Karpas-422 (cell line): ENCODE measurements at regions not wholly inside any gene's neighbourhood (a gene's known extent, or its start where the extent isn't known, plus 50 kb on each side); places are given as distances from the start of the nearest gene placed in this dataset.
"Not testable (repeated sequence)": the region's sequence is repeated elsewhere in the genome, so short reads cannot be mapped to it uniquely, and the experiment has no call there.

ENCODE experiments used
- DNase-seq: peaks from one replicate; pipeline ENCODE4 v3.0.0-alpha.2; 2015
- H2AFZ ChIP-seq: fragments of 200-600 bp; sonication (generic); 2 replicates; pipeline ENCODE4 v1.6.1; 2014; ENCODE audit warnings: antibody characterized with exemption, low read length, mixed read lengths
- H3K27ac ChIP-seq: fragments of 200-600 bp; sonication (generic); 2 replicates; pipeline ENCODE4 v1.5.1; 2014; ENCODE audit warnings: mild to moderate bottlenecking, low read length, moderate library complexity
- H3K27me3 ChIP-seq: fragments of 200-600 bp; sonication (generic); 2 replicates; pipeline ENCODE4 v1.6.1; 2014; ENCODE audit warnings: low read length, mixed read lengths
- H3K36me3 ChIP-seq: fragments of 200-600 bp; sonication (generic); 2 replicates; pipeline ENCODE4 v1.6.1; 2014; ENCODE audit warnings: low read length, mixed read lengths; ENCODE audit not compliant: insufficient read depth
- H3K4me1 ChIP-seq: fragments of 200-600 bp; sonication (generic); 2 replicates; pipeline ENCODE4 v1.6.1; 2014; ENCODE audit warnings: mild to moderate bottlenecking, low read length, mixed read lengths
- H3K4me2 ChIP-seq: fragments of 200-600 bp; sonication (generic); 2 replicates; pipeline ENCODE4 v1.6.1; 2014; ENCODE audit warnings: low read length, low read depth, mild to moderate bottlenecking; ENCODE audit not compliant: poor library complexity, severe bottlenecking
- H3K4me3 ChIP-seq: fragments of 200-600 bp; sonication (generic); 2 replicates; pipeline ENCODE4 v1.5.1; 2014; ENCODE audit warnings: mild to moderate bottlenecking, antibody characterized with exemption, low read length, mixed read lengths
- H3K79me2 ChIP-seq: fragments of 200-600 bp; sonication (generic); 2 replicates; pipeline ENCODE4 v1.6.1; 2014; ENCODE audit warnings: mild to moderate bottlenecking, low read length, mixed read lengths
- H3K9ac ChIP-seq: fragments of 200-600 bp; sonication (generic); 2 replicates; pipeline ENCODE4 v1.6.0; 2014; ENCODE audit warnings: low read length
- H3K9me2 ChIP-seq: fragments of 200-600 bp; sonication (generic), shearing (Covaris generic); replicated peaks from 2 replicates; pipeline ENCODE4 v1.6.0; 2014; ENCODE audit warnings: mild to moderate bottlenecking, low read length, moderate library complexity; ENCODE audit not compliant: insufficient read depth
- H3K9me3 ChIP-seq: fragments of 300-700, 200-600 bp; sonication (generic); 2 replicates; pipeline ENCODE4 v1.6.1; 2014; ENCODE audit warnings: low read length, mixed read lengths
- H4K20me1 ChIP-seq: fragments of 200-600 bp; sonication (generic); 2 replicates; pipeline ENCODE4 v1.6.1; 2014; ENCODE audit warnings: mild to moderate bottlenecking, antibody characterized with exemption, low read length, low read depth; ENCODE audit not compliant: insufficient read depth

DNA sequence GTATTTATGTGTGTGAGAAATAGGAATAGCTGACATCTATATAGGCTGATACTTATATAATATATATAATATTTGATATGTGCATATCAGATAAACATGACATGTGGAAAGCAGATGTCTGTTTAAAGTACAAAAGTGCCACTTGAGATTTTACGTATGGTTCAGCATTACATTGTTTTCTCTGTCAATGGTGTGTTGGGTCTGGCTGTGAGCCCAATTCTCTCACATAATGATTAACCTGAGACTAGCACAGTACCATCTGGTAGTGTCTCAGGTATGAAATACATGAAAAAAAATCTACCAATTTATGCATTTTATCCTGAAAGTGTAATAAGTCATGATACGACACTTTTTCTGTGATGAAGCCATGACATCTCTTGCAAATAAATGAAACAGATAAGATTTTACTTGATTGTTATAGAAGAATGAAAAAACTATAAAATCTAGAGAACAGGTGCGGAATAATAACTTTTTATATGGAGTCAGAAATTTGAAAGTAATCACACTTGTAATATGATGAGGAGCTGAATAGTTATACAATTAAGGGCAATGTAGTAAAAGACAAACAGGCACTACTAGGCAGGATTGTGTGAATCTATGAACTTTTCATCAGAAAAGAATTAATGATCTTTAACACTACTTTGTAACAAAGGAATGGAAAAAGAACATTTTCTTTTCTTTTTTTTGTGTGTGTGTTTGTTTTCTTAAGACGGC is 1405.0 kb downstream of the OLFM4 start:
- Histone ChIP-seq H3K4me2 (no peak overlapping the region), H3K4me1 (no peaks in the 10 kb centered on the region), H3K9me2 (no peaks in the 10 kb centered on the region), H3K9ac (no peak overlapping the region), H2AFZ (no peak overlapping the region), H3K9me3 (peaks cover 42% of the 10 kb centered on the region), H3K36me3 (no peaks in the 10 kb centered on the region), H3K4me3 (no peak overlapping the region), H3K79me2 (no peaks in the 10 kb centered on the region), H3K27me3 (no peaks in the 10 kb centered on the region), H4K20me1 (no peaks in the 10 kb centered on the region), H3K27ac (no peak overlapping the region)
- no peak for DNase-seq

- not testable (repeated sequence) for H4K20me1 ChIP-seq, H3K4me2 ChIP-seq, H3K9ac ChIP-seq, H3K9me2 ChIP-seq, H3K79me2 ChIP-seq, H3K4me1 ChIP-seq, H3K27me3 ChIP-seq, H3K4me3 ChIP-seq, DNase-seq, H3K27ac ChIP-seq, H3K36me3 ChIP-seq, H2AFZ ChIP-seq
- peaks cover 40% of the 10 kb centered on the region for H3K9me3 ChIP-seq
These were observed 1412.3 kb downstream of the OLFM4 start for GRCh38 chr13:54440853-54441400.

- H3K36me3 ChIP-seq = no peaks in the 10 kb centered on the region
These were observed 1416.8 kb downstream of the OLFM4 start for GRCh38 chr13:54445453-54445852.

DNA sequence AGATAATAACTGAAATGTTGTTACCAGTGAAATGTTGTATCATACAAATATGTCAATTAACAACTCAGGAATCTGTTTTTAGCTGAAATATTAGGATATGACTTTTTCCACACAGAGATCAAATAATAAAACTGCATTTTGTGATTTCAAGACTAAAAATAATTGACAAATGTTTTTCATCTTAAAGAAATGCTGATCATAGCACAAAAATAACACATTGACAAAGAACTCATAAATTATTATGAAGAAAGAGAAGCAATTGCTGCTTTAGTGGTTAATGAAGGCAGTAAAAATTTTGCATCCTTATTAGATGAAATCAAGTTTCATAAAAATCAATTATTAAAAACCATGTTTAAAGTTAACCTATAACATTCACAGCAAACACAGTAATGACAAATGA is 1417.3 kb downstream of the OLFM4 start:
- Histone ChIP-seq H3K4me3 (no peak overlapping the region), H2AFZ (no peak overlapping the region), H3K9ac (no peak overlapping the region), H3K9me3 (peaks cover 45% of the 10 kb centered on the region), H3K36me3 (no peaks in the 10 kb centered on the region), H4K20me1 (no peaks in the 10 kb centered on the region), H3K27ac (no peak overlapping the region), H3K79me2 (no peaks in the 10 kb centered on the region), H3K4me2 (no peak overlapping the region), H3K9me2 (no peaks in the 10 kb centered on the region), H3K27me3 (no peaks in the 10 kb centered on the region), H3K4me1 (no peaks in the 10 kb centered on the region)
- DNase-seq = no peak

More at GRCh38 chr13:54445453-54445852, 1416.8 kb downstream of the OLFM4 start:
- no peak for DNase-seq
- Histone ChIP-seq H3K4me3 (no peak overlapping the region), H3K9me3 (peaks cover 43% of the 10 kb centered on the region), H3K4me1 (no peaks in the 10 kb centered on the region), H4K20me1 (no peaks in the 10 kb centered on the region), H3K9ac (no peak overlapping the region), H3K27me3 (no peaks in the 10 kb centered on the region), H3K27ac (no peak overlapping the region), H3K79me2 (no peaks in the 10 kb centered on the region), H2AFZ (no peak overlapping the region), H3K4me2 (no peak overlapping the region), H3K9me2 (no peaks in the 10 kb centered on the region)

GRCh38 chr13:54449922-54450321 is 1421.3 kb downstream of the OLFM4 start:
- Histone ChIP-seq H3K27ac (no peak overlapping the region), H4K20me1 (no peaks in the 10 kb centered on the region)

GRCh38 chr13:54484166-54484565 is 1455.6 kb downstream of the OLFM4 start:
- H3K27me3 ChIP-seq = no peaks in the 10 kb centered on the region
- no peaks in the 10 kb centered on the region for H3K36me3 ChIP-seq
- no peaks in the 10 kb centered on the region for H3K79me2 ChIP-seq
- no peaks in the 10 kb centered on the region for H3K4me1 ChIP-seq
- H3K9me3 ChIP-seq = peaks cover 23% of the 10 kb centered on the region; the same call in 1 of the 2 replicates
- H3K4me2 ChIP-seq = no peak overlapping the region
- no peak overlapping the region for H2AFZ ChIP-seq
- H3K27ac ChIP-seq = no peak overlapping the region
- H4K20me1 ChIP-seq = no peaks in the 10 kb centered on the region
- H3K4me3 ChIP-seq = no peak overlapping the region
- H3K9me2 ChIP-seq = no peaks in the 10 kb centered on the region
- no peak overlapping the region for H3K9ac ChIP-seq
- no peak for DNase-seq

More at GRCh38 chr13:54449922-54450321, 1421.3 kb downstream of the OLFM4 start:
- H3K79me2 ChIP-seq = no peaks in the 10 kb centered on the region
- no peaks in the 10 kb centered on the region for H3K36me3 ChIP-seq
- peak; percentile 42 for DNase-seq
- no peaks in the 10 kb centered on the region for H3K27me3 ChIP-seq
- H3K4me2 ChIP-seq = no peak overlapping the region
- H3K4me1 ChIP-seq = no peaks in the 10 kb centered on the region
- no peak overlapping the region for H2AFZ ChIP-seq
- no peaks in the 10 kb centered on the region for H3K9me2 ChIP-seq
- peaks cover 46% of the 10 kb centered on the region for H3K9me3 ChIP-seq
- no peak overlapping the region for H3K9ac ChIP-seq
- no peak overlapping the region for H3K4me3 ChIP-seq

GRCh38 chr13:54486421-54487166 is 1458.0 kb downstream of the OLFM4 start:
- no peaks in the 10 kb centered on the region for H3K27me3 ChIP-seq
- no peak overlapping the region for H3K9ac ChIP-seq
- H2AFZ ChIP-seq = no peak overlapping the region
- no peaks in the 10 kb centered on the region for H3K4me1 ChIP-seq
- no peaks in the 10 kb centered on the region for H3K79me2 ChIP-seq
- H3K9me3 ChIP-seq = peaks cover 23% of the 10 kb centered on the region
- no peaks in the 10 kb centered on the region for H3K9me2 ChIP-seq
- DNase-seq = no peak
- no peaks in the 10 kb centered on the region for H3K36me3 ChIP-seq
- no peak overlapping the region for H3K4me3 ChIP-seq
- H3K27ac ChIP-seq = no peak overlapping the region
- H3K4me2 ChIP-seq = no peak overlapping the region
- no peaks in the 10 kb centered on the region for H4K20me1 ChIP-seq

GRCh38 chr13:54489359-54489758 is 1460.7 kb downstream of the OLFM4 start:
- no peaks in the 10 kb centered on the region for H3K36me3 ChIP-seq
- no peak overlapping the region for H3K4me3 ChIP-seq
- H3K9ac ChIP-seq = no peak overlapping the region
- DNase-seq = no peak
- no peak overlapping the region for H3K27ac ChIP-seq
- H3K4me1 ChIP-seq = no peaks in the 10 kb centered on the region
- no peaks in the 10 kb centered on the region for H3K9me2 ChIP-seq
- no peak overlapping the region for H3K4me2 ChIP-seq
- H4K20me1 ChIP-seq = no peaks in the 10 kb centered on the region
- no peaks in the 10 kb centered on the region for H3K27me3 ChIP-seq
- no peaks in the 10 kb centered on the region for H3K79me2 ChIP-seq
- H3K9me3 ChIP-seq = peaks cover 16% of the 10 kb centered on the region
- no peak overlapping the region for H2AFZ ChIP-seq
